Gastroesophageal sphincter (tissue), 4 donors: ENCODE measurements at regions not wholly inside any gene's neighbourhood (a gene's known extent, or its start where the extent isn't known, plus 50 kb on each side); places are given as distances from the start of the nearest gene placed in this dataset.

Source experiments
- ATAC-seq: fragments of 150-250 bp; one replicate; pipeline ENCODE4 v1.9.1; 2016; ENCODE audit warnings: mild to moderate bottlenecking, moderate library complexity
- H3K27ac ChIP-seq, 4 donors: fragments of 200-600 bp; sonication (generic) in 3 of 4; 1 replicate in 3 of 4; 2 replicates in 1 of 4; pipeline ENCODE4 v1.5.1; 2016 to 2019
- H3K27me3 ChIP-seq: fragments of 200-600 bp; sonication (generic); one replicate; pipeline ENCODE4 v1.5.1; 2019
- H3K36me3 ChIP-seq, 2 donors: fragments of 200-600 bp; sonication (generic); one replicate each; pipeline ENCODE4 v1.5.1; 2019; ENCODE audit warnings: control low read depth in 1 of 2
- H3K4me1 ChIP-seq, 3 donors: fragments of 200-600 bp; sonication (generic); 1 replicate in 2 of 3; 2 replicates in 1 of 3; pipeline ENCODE4 v1.5.1; 2016 to 2019; ENCODE audit warnings: control low read depth in 2 of 3
- H3K4me3 ChIP-seq, 2 donors: fragments of 200-600 bp; sonication (generic); one replicate each; pipeline ENCODE4 v1.5.1; 2019; ENCODE audit warnings: mild to moderate bottlenecking in 1 of 2, moderate library complexity in 1 of 2
- H3K9me3 ChIP-seq, 3 donors: fragments of 200-600 bp; sonication (generic); one replicate each; pipeline ENCODE4 v1.5.1; 2017 to 2019; ENCODE audit warnings: control low read depth in 2 of 3
- CTCF ChIP-seq, 4 experiments: fragments of 200-600 bp in 2 of 4; fragments of 450-650 bp in 2 of 4; sonication (generic) in 1 of 4; IDR thresholded peaks; one replicate each; pipeline ENCODE4 v1.5.1; 2017 to 2019; ENCODE audit warnings: antibody characterized with exemption in 4 of 4, mild to moderate bottlenecking in 2 of 4, moderate library complexity in 2 of 4
- EP300 ChIP-seq: sonication (generic); formaldehyde crosslinking; IDR thresholded peaks from one replicate; pipeline ENCODE4 v1.6.1; 2017; ENCODE audit warnings: antibody characterized with exemption, mild to moderate bottlenecking
- POLR2A ChIP-seq, 2 donors: fragments of 450-650 bp; IDR thresholded peaks; one replicate each; pipeline ENCODE4 v1.6.1; 2017; ENCODE audit warnings: antibody characterized with exemption in 2 of 2, mild to moderate bottlenecking in 2 of 2, moderate library complexity in 1 of 2
- POLR2AphosphoS5 ChIP-seq: sonication (generic); formaldehyde crosslinking; IDR thresholded peaks from one replicate; pipeline ENCODE4 v1.6.1; 2017; ENCODE audit warnings: antibody characterized with exemption
- WGBS, 2 donors: methylation state at CpG; one replicate each; pipeline ENCODE4 v1.1.5; 2018; ENCODE audit warnings: low coverage in 1 of 2; 5-methylcytosine and 5-hydroxymethylcytosine counted together

GRCh38 chr2:71802556-71802955, 345.1 kb downstream of the CYP26B1 start:
- Histone ChIP-seq H3K9me3 (no peaks in the 10 kb centered on the region), H3K27me3 (no peaks in the 10 kb centered on the region), H3K4me3 (no peak overlapping the region), H3K36me3 (no peaks in the 10 kb centered on the region), H3K27ac (no peak overlapping the region), H3K4me1 (no peaks in the 10 kb centered on the region)
- 92% methylated on average over 2 of the region's 3 CpGs; no CpG with 5 or more reads in 1 of the 2 donors for WGBS, 2 donors
- no peak for ATAC-seq
- no peak for TF ChIP-seq CTCF (IDR thresholded peaks at IDR 0.05)
- TF ChIP-seq POLR2AphosphoS5 = no peak
- no peak for TF ChIP-seq POLR2A (IDR thresholded peaks at IDR 0.05)
- no peak for TF ChIP-seq EP300

GRCh38 chr2:71801969-71802368, 345.7 kb downstream of the CYP26B1 start:
- H3K9me3 ChIP-seq = no peaks in the 10 kb centered on the region
- no CpG with 5 or more reads among the region's 8 CpGs for WGBS, 2 donors
- no peaks in the 10 kb centered on the region for H3K4me1 ChIP-seq
- H3K4me3 ChIP-seq = no peak overlapping the region
- no peak overlapping the region for H3K27ac ChIP-seq
- TF ChIP-seq CTCF (IDR thresholded peaks at IDR 0.05) = peak in 3 of 4 experiments; percentile 45 to 70 (median 47)
- TF ChIP-seq POLR2A (IDR thresholded peaks at IDR 0.05) = no peak
- no peaks in the 10 kb centered on the region for H3K36me3 ChIP-seq
- no peaks in the 10 kb centered on the region for H3K27me3 ChIP-seq
- peak; percentile 53 for ATAC-seq

GRCh38 chr2:71801556-71801955, 346.1 kb downstream of the CYP26B1 start:
- Histone ChIP-seq H3K27ac (no peak overlapping the region), H3K9me3 (no peaks in the 10 kb centered on the region), H3K36me3 (no peaks in the 10 kb centered on the region), H3K4me1 (no peaks in the 10 kb centered on the region), H3K27me3 (no peaks in the 10 kb centered on the region), H3K4me3 (no peak overlapping the region)
- TF ChIP-seq EP300 = no peak
- TF ChIP-seq CTCF (IDR thresholded peaks at IDR 0.05) = no peak
- no peak for TF ChIP-seq POLR2AphosphoS5
- TF ChIP-seq POLR2A (IDR thresholded peaks at IDR 0.05) = no peak
- no peak for ATAC-seq
- no CpG with 5 or more reads among the region's 3 CpGs for WGBS, 2 donors

GRCh38 chr2:71800851-71801250, 346.8 kb downstream of the CYP26B1 start:
- no peak for TF ChIP-seq POLR2A (IDR thresholded peaks at IDR 0.05)
- TF ChIP-seq EP300 = no peak
- no peak for TF ChIP-seq CTCF (IDR thresholded peaks at IDR 0.05)
- TF ChIP-seq POLR2AphosphoS5 = no peak
- 86 to 92% methylated on average over 1 of the region's 1 CpG for WGBS, 2 donors
- Histone ChIP-seq H3K36me3 (no peaks in the 10 kb centered on the region), H3K9me3 (no peaks in the 10 kb centered on the region), H3K4me1 (no peaks in the 10 kb centered on the region), H3K27me3 (no peaks in the 10 kb centered on the region), H3K27ac (no peak overlapping the region), H3K4me3 (no peak overlapping the region)
- ATAC-seq = no peak

GRCh38 chr2:71800106-71800809, 346.9 kb downstream of the DYSF start:
- no peak for ATAC-seq
- H3K9me3 ChIP-seq = no peaks in the 10 kb centered on the region
- H3K36me3 ChIP-seq = no peaks in the 10 kb centered on the region
- whole genome bisulfite sequencing, 2 donors = 73 to 75% methylated on average over 9 to 11 of the region's 13 CpGs
- TF ChIP-seq POLR2AphosphoS5 (no peak), POLR2A (IDR thresholded peaks at IDR 0.05) (no peak), EP300 (no peak), CTCF (IDR thresholded peaks at IDR 0.05) (no peak)
- H3K4me1 ChIP-seq = no peaks in the 10 kb centered on the region
- no peak overlapping the region for H3K4me3 ChIP-seq
- no peak overlapping the region for H3K27ac ChIP-seq
- H3K27me3 ChIP-seq = no peaks in the 10 kb centered on the region
